ENCODE measurements at regions not wholly inside any gene's neighbourhood (a gene's known extent, or its start where the extent isn't known, plus 50 kb on each side); places are given as distances from the start of the nearest gene placed in this dataset.
"Not testable (repeated sequence)": the region's sequence is repeated elsewhere in the genome, so short reads cannot be mapped to it uniquely, and the experiment has no call there.

GRCh38 chr7:16933296-16934279, 51.8 kb upstream of the AGR3 start:
- DNase-seq (ENCODE audit: low read depth in 2 of 3, low spot score in 2 of 3), result peak in 2 of 3 donors; percentile 53 to 78

DNA sequence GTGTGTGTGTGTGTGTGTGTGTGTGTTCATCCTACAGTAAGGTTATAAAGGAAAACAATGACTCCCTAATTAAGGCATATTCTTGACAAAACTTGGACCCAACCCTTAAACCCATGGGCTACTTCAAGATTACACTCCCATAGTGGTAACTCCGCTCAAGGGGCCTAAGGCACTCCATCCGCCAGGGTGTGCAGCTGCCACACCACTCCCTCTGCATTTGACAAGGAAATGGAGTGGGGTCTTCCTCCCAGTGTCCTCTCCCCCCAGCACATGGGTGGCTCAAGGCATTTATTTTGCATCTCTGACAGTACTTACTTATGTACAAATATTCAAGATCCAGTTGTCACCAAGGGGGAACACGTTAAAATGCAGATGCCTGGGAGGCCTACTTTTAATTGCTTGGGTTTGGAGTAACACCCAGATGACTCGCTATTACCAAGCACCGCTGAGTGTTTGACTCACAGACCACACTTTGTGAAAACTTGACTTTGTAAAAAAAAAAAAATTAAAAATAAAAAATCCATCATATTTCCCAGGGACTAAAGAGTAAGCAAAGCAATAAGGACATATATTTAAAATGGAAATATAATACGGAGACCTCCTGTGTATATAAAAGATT, 53.0 kb upstream of the AGR3 start:
- DNase-seq (ENCODE audit: low read depth in 2 of 3, low spot score in 2 of 3), result no peak

GRCh38 chr7:16935341-16935735, 53.6 kb upstream of the AGR3 start:
- DNase-seq (ENCODE audit: low read depth in 2 of 3, low spot score in 2 of 3), result no peak

DNA sequence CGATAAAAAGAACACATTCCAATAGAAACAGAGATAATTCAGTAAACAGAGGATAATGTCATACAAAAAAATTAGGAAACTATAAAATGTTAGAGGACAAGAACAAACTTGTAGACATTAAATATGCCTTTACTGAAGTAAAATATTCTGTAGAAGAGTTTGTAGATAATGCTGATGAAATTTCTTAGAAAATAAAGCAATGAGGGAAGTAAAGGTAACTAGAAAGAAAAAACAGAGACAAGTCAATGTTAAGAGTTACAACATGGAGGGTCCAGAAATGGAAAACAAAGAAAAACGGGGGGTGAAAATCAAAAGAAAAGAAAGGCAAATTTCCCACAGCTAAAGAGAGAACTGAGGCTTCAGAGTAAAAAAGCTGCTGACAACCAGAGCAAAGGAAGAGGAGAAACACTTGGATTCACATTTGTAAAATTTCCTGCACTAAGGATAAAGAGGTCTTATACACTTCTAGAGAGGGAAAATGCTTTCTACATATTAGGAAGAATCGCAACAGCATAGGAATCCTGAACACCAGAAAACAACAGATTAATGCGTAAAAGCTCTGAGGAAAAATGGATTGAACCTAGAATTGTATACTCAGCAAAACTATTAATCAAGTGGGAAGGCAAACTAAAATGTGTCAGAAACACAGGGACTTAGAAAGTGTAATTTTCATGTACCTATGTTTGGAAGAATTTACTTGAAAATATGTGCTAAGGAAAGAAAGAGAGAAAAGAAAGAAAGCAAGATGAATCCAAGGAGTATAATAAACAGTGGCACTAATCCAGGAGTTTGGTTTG, 55.0 kb upstream of the AGR3 start:
- DNase-seq (ENCODE audit: low read depth in 2 of 3, low spot score in 2 of 3), result no peak

GRCh38 chr7:16939161-16939560, 57.4 kb upstream of the AGR3 start:
- no peak for DNase-seq (ENCODE audit: low read depth in 2 of 3, low spot score in 2 of 3)

- peak in 1 of 3 donors; percentile 65 for DNase-seq (ENCODE audit: low read depth in 2 of 3, low spot score in 2 of 3)
Measured at GRCh38 chr7:16940776-16941175, 59.0 kb upstream of the AGR3 start.

DNA sequence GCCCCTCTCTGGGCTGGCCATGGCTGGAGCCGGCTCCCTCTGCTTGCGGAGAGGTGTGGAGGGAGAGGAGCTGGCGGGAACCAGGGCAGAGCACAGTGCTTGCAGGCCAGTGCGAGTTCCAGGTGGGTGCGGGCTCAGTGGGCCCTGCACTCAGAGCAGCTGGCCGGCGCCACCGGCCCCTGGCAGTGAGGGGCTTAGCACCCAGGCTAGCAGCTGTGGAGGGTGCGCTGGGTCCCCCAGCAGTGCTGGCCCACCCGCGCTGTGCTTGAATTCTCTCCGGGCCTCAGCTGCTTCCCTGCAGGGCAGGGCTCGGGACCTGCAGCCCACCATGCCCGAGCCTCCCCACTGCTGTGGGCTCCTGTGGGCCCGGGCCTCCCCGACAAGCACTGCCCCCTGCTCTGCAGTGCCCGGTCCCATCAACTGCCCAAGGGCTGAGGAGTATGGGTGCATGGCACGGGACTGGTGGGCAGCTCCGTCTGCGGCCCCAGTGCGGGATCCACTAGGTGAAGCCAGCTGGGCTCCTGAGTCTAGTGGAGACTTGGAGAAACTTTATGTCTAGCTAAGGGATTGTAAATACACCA, 61.2 kb upstream of the AGR3 start:
- no peak for DNase-seq (ENCODE audit: low read depth in 2 of 3, low spot score in 2 of 3)

- DNase-seq (ENCODE audit: low read depth in 2 of 3, low spot score in 2 of 3), result no peak
Measured at GRCh38 chr7:16944936-16945335, 63.2 kb upstream of the AGR3 start.

DNA sequence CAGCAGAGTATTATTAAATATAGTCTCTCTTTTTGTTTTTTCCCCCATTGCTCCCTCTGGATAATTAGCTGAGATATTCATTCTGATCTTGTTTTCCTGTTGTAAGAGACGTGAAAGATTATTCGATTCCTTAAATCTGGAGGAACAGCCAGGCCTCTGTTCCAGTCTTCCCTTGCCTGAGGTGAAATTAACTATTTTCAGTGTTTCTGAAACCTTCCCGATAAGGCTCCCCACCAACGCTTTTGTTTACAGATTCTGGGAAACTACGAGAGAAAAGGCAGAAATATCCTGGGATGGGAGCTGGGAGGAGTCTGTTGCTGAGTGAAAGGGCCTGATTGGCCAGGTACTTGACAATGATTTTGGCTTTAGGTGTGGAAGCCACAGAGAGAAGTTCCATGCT, 63.6 kb upstream of the AGR3 start:
- DNase-seq (ENCODE audit: low read depth in 2 of 3, low spot score in 2 of 3), result no peak

DNA sequence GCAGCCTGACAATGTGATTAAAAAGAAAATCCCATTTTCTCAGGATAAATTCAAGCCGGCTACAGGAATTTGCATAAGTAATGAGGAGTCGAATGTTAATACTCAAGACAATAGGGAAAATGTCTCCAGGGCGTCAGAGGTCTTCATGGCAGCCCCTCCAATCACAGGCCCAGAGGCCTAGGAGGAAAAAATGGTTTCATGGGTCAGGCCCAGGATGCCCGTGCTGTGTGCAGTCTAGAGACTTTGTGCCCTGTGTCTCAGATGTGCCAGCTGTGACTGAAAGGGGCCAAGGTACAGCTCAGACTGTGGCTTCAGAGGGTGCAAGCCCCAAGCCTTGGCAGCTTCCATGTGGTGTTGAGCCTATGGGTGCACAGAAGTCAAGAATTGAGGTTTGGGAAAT, 66.3 kb upstream of the AGR3 start:
- not testable (repeated sequence) for DNase-seq (ENCODE audit: low read depth in 2 of 3, low spot score in 2 of 3)

- no peak for DNase-seq (ENCODE audit: low read depth in 2 of 3, low spot score in 2 of 3)
Measured at GRCh38 chr7:16951483-16952080, 69.8 kb upstream of the AGR3 start.

DNA sequence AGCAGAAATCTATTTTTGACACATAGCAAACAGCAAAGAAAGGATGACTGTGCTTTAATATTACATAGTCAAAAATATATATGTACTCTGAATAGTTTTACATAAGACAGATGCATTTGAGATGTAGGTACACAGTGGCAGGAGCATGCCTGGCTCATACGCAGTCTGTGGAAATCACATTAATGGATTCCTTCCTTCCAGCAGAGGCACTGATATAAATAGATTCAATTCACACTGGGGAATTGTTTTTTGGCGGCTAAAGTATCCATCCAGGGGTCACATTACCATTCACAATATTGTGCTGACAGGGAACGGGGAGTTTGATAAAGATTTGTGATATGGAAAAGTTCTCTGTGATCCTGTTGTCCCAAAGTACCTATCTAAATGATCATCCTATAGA, 72.5 kb upstream of the AGR3 start:
- DNase-seq (ENCODE audit: low read depth in 2 of 3, low spot score in 2 of 3), result no peak

GRCh38 chr7:16958724-16959123, 76.9 kb upstream of the AGR3 start:
- DNase-seq (ENCODE audit: low read depth in 2 of 3, low spot score in 2 of 3), result no peak

GRCh38 chr7:16960337-16960965, 78.7 kb upstream of the AGR3 start:
- no peak for DNase-seq (ENCODE audit: low read depth in 2 of 3, low spot score in 2 of 3)

DNA sequence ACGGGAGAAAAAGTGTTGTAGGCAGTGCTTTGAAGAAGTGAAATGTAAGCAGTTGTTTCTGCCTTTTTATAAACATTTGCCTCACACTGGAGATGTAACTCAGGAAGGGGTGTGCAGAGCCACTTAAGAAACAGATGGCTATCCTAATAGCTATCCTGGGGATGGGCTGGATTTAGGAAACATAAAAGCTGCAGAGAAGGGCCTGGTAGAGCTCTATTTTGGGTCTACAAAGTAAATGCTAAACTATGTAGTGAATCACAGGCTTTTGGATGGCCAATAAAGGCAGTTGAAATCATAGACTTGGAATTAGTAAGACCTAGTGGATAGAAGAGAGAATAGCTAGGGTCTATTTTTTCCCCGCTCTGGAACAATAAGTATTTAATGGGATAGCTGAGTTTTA, 79.9 kb upstream of the AGR3 start:
- DNase-seq (ENCODE audit: low read depth in 2 of 3, low spot score in 2 of 3), result no peak

GRCh38 chr7:16963044-16963443, 81.3 kb upstream of the AGR3 start:
- no peak for DNase-seq (ENCODE audit: low read depth in 2 of 3, low spot score in 2 of 3)

DNA sequence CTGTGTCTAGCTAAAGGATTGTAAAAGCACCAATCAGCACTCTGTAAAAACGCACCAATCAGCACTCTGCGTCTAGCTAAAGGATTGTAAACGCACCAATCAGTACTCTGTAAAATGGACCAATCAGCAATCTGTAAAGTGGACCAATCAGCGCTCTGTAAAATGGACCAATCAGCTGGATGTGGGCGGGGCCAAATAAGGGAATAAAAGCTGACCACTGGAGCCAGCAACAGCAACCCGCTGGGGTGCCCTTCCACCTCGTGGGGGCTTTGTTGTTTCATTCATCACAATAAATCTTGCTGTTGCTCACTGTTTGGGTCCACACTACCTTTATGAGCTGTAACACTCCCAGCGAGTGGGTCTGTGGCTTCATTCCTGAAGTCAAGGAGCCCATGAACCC, 83.9 kb upstream of the AGR3 start:
- DNase-seq (ENCODE audit: low read depth in 2 of 3, low spot score in 2 of 3), result not testable (repeated sequence)

DNA sequence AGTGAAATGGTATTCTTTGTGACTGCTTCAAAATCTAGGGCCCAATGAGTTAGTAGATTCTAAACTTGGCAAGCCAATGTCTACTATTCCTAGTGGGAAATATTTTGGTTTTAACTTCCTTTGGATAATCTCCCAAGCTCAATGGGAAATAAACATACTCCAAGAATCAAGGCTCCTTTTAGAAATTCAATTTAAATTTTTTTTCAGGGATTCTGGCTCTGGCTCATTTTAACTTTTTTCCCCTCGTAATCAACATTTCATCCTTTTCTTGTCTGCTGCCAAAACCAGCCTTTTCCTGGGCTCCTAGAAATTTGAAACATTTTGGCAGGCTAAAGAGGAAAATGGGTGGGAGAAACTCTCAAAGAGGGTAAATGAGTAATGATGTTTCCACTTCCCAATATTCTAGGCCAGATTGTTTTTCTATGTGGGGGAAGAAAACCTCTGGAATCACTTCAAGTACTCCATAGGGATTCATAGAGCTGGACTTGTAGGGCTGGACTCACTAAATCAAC, 85.6 kb upstream of the AGR3 start:
- DNase-seq (ENCODE audit: low read depth in 2 of 3, low spot score in 2 of 3), result no peak

- no peak for DNase-seq (ENCODE audit: low read depth in 2 of 3, low spot score in 2 of 3)
Measured at GRCh38 chr7:16970732-16971482, 89.1 kb upstream of the AGR3 start.

All from hematopoietic multipotent progenitor cell (in vitro differentiated cells).